ENCODE measurements at regions not wholly inside any gene's neighbourhood (a gene's known extent, or its start where the extent isn't known, plus 50 kb on each side); places are given as distances from the start of the nearest gene placed in this dataset.

DNA sequence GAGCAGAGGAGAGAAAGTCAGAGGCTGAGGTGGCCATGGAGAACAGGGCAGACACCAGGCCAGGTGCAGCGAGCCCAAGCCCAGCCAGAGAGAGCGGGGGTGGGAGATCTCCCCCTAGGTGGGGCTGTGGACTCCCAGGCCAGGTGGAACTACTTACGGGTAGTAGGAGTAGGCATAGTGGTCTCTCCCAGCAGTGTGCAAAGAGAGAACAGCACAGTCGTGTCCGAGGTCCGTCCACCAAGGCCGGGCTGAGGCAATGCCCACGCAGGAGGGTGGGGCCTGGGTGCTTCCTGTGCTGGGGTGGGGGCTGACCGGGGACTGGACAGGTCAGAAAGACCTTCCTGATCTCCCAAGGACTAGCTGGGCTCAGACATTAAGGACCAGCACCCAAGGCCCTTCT, 263.7 kb downstream of the PTPRU start:
- TF ChIP-seq, protein P1, sequence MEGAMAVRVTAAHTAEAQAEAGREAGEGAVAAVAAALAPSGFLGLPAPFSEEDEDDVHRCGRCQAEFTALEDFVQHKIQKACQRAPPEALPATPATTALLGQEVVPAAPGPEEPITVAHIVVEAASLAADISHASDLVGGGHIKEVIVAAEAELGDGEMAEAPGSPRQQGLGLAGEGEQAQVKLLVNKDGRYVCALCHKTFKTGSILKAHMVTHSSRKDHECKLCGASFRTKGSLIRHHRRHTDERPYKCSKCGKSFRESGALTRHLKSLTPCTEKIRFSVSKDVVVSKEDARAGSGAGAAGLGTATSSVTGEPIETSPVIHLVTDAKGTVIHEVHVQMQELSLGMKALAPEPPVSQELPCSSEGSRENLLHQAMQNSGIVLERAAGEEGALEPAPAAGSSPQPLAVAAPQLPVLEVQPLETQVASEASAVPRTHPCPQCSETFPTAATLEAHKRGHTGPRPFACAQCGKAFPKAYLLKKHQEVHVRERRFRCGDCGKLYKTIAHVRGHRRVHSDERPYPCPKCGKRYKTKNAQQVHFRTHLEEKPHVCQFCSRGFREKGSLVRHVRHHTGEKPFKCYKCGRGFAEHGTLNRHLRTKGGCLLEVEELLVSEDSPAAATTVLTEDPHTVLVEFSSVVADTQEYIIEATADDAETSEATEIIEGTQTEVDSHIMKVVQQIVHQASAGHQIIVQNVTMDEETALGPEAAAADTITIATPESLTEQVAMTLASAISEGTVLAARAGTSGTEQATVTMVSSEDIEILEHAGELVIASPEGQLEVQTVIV (IDR thresholded peaks at IDR 0.05; ENCODE audit: borderline replicate concordance, partially characterized antibody): no peak
- TF ChIP-seq NBN (IDR thresholded peaks at IDR 0.05): no peak
- no peak for TF ChIP-seq TCF3 (IDR thresholded peaks at IDR 0.05; ENCODE audit: borderline replicate concordance, insufficient read depth, low read depth, low read length)
- TF ChIP-seq CHD2 (IDR thresholded peaks at IDR 0.05; ENCODE audit: borderline replicate concordance, low read depth, low read length): no peak
- TF ChIP-seq EP300 (IDR thresholded peaks at IDR 0.05; ENCODE audit: borderline replicate concordance in 1 of 2, control insufficient read depth in 1 of 2, low read depth in 2 of 2, low read length in 2 of 2): no peak
- no peak for TF ChIP-seq KLF5 (IDR thresholded peaks at IDR 0.05; ENCODE audit: partially characterized antibody)
- TF ChIP-seq ZNF384 (IDR thresholded peaks at IDR 0.05; ENCODE audit: borderline replicate concordance, low read depth, low read length): no peak
- TF ChIP-seq CBX5 (IDR thresholded peaks at IDR 0.05; ENCODE audit: low read depth): no peak
- no peak for TF ChIP-seq HDAC2 (IDR thresholded peaks at IDR 0.05)
- no peak for TF ChIP-seq POLR2AphosphoS2 (IDR thresholded peaks at IDR 0.05; ENCODE audit: low read depth, low read length)
- CTCF ChIA-PET: no interaction called here
- no peak for ATAC-seq
- H3K27ac ChIP-seq (ENCODE audit: control insufficient read depth, insufficient read depth): no peak overlapping the region
- no peaks in the 10 kb centered on the region for H3K79me2 ChIP-seq (ENCODE audit: control insufficient read depth, insufficient read depth, low read length)
- in situ Hi-C loops (cut with MboI): no loop called here
- 17% methylated on average over 8 of the region's 9 CpGs for WGBS (ENCODE audit: insufficient coverage, insufficient replicate concordance, low lambda C conversion rate, missing lambda C conversion rate)
- no TSS peak for BruUV-seq (replicated peaks)
- no peaks in the 10 kb centered on the region for H3K9me3 ChIP-seq (replicated peaks; ENCODE audit: control insufficient read depth, insufficient read depth, low read length)
- POLR2A ChIA-PET: no interaction called here
- no peaks in the 10 kb centered on the region for H3K4me1 ChIP-seq (ENCODE audit: control insufficient read depth, insufficient read depth, low read length)
- H3K9ac ChIP-seq (ENCODE audit: control insufficient read depth, insufficient read depth, low read length): no peak overlapping the region
- SMC1A ChIA-PET (ENCODE audit: uncharacterized antibody, unreplicated experiment): no interaction called here
- no peaks in the 10 kb centered on the region for H3K36me3 ChIP-seq (ENCODE audit: control insufficient read depth in 2 of 2, insufficient read depth in 2 of 2, low read length in 1 of 2)
- RAD21 ChIA-PET (ENCODE audit: unreplicated experiment): no interaction called here
- peaks cover 0 to 9% of the 10 kb centered on the region in 2 experiments; a peak in 3 of 4 replicates for H3K27me3 ChIP-seq (replicated peaks in 1 of 2; ENCODE audit: control insufficient read depth in 2 of 2, insufficient read depth in 2 of 2, low read length in 1 of 2)
- FAIRE-seq: no peak
- no peak overlapping the region for H3K4me2 ChIP-seq (ENCODE audit: control insufficient read depth, insufficient read depth)
- DNase-seq (ENCODE audit: low read depth, low spot score): no peak
- H4K20me1 ChIP-seq (ENCODE audit: control insufficient read depth, insufficient read depth): no peaks in the 10 kb centered on the region
- no peak overlapping the region for H2AFZ ChIP-seq (ENCODE audit: control insufficient read depth, low read depth, low read length)
- H3K4me3 ChIP-seq: no peak overlapping the region
- intact Hi-C loops (cut with micrococcal nuclease; ENCODE audit: unreplicated experiment): no loop called here
